Endometrium (tissue), 2 donors: ENCODE measurements at regions not wholly inside any gene's neighbourhood (a gene's known extent, or its start where the extent isn't known, plus 50 kb on each side); places are given as distances from the start of the nearest gene placed in this dataset.
"Not testable (repeated sequence)": the region's sequence is repeated elsewhere in the genome, so short reads cannot be mapped to it uniquely, and the experiment has no call there.

Experiments used
- FAIRE-seq: peaks from 2 replicates; lab custom pipeline; 2012; peaks lifted over from hg19 to GRCh38; lab: Jason Lieb, UNC
- donor health status: control.
- donor health status: control.

DNA sequence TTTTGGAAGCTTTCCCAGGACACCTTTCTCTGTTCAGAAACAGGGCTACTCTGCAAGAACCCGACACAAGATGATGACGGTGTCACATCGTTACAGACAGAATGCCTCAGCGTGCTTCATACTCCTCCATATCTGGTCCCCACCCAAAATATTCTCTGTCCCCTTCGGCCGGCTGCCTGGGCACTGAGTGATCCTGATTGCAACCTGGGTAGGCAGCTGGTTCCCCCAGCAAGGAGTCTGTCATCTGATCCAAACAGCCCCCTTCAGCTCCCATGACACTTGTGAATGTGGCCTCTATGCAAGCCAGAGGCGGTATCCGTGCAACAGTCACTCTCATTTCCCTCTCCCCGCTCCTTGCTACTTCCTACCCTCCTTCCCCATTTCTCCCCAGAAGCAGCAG is 431.7 kb upstream of the B3GAT1 start:
- FAIRE-seq: no peak

DNA sequence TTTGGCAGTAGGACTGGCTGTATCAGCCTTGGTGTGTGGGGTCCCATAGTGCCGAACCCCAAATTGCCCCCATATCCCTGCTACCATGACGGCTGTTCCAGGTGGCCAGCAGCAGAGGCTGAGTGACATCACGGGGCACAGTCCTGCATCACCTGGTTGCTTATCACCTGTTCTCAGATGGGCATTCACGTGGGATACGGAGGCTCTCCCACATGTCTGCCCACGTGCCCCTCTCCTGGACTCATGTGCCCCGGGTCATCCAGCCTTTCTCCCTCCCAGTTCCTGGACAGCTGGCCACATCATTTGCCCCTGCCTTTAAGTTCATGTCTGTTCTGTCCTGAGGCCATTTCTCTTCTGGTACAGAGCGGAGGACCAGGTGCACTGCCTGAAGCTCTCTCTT is 431.0 kb upstream of the B3GAT1 start:
- no peak for FAIRE-seq

DNA sequence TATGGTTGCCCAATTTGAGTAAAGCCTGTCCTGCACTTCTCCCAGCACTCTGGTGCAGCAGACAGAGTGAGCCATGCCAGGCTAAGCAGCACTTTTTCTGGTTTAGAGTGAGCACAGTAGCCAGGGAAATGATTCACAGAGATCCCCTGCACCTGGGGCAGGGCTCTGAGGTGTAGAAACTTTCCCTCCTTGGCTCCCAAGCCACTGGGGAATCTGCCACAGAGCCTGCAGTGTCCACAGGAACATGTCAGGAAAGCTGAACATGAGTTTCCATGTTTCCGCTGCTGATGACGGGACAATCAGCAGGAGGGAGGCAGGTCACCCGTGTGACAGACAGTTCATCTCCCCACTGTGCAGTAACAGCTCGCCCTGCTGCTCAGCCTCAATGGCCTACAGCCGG is 429.9 kb upstream of the B3GAT1 start:
- no peak for FAIRE-seq

DNA sequence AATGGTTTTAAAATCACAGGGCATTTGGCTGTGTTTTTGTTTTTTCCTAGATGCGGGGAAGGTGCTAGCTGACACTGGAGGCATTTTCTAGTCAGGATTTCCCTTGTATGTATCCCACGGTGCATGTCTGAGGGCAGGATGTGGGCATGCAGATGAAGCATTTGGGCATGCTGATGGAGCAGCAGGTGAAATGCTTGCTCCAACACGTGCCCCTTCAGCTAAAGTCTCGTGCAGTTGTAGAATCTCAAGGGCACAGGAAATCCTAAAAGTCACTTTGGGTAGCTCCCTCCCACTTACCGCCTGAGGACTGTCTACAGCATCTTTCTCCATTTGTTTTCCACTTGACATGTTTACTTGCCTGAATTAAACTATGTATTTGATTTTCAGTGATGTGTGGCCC is 429.4 kb upstream of the B3GAT1 start:
- no peak for FAIRE-seq

DNA sequence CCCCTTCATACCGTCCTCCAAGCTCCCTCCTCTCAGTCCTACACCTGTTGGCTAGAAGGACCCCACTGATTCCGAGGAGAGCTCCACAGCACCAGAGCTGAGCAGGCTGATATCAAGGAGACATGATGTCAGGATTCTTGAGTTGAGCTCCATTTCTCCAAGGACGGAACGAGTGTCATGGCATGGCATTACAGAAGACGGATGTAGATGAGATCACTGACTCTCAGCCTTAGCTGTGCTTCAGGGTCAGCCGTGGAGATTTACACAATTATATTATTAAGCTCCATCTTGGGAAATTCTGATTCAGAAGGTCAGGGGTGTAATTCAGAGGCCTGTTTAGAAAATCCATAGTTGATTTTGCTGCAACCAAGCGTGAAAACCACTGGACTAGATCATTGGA is 428.9 kb upstream of the B3GAT1 start:
- FAIRE-seq: no peak

DNA sequence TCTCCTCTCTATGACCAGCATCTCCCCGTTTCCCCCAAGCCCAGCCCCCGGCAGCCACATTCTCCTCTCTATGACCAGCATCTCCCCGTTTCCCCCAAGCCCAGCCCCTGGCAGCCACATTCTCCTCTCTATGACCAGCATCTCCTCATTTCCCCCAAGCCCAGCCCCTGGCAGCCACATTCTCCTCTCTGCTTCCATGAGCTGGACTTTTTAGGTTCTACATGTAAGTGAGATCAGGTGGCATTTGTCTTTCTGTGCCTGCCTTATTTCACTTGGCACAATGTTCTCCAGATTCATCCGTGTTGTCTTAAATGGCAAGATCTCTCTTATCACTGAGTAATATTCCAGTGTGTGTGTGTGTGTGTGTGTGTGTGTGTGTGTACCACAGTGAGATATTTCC is 428.1 kb upstream of the B3GAT1 start:
- not testable (repeated sequence) for FAIRE-seq

DNA sequence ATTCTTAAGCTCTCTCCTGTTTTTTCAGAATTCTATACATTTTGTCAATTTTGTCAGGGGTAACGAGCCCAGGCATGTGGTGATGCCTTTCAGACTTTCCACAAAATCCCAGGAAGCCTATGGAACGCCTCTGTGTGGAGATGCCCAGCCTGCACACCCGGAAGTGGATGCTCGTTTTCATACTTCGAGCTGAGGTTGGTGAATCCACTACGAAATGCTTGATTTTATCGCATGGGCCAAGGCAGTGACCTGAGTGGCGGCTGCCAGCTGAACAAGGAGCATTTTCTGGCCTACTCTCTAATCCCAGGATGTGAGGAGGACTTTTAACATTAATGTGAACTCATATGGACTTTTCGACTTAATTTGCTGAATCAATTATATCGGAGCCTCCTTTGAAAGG is 426.7 kb upstream of the B3GAT1 start:
- FAIRE-seq: no peak

DNA sequence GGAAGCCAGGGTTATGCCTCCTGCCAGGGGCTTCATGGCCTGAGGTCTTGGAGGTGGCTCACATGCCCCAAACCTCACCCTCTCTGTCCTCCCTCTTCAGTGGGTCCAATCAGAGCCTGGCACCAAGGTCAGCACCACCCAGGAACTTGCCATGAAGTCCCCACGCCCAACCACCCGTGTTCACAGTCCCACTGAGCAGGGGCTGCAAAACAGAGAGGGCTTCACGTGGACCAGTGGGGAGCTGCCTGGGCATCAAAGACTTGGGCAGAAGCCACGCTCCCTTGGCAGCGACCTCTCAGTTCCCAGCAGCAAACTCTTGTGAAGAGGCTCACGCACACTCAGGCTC is 425.8 kb upstream of the B3GAT1 start:
- no peak for FAIRE-seq

DNA sequence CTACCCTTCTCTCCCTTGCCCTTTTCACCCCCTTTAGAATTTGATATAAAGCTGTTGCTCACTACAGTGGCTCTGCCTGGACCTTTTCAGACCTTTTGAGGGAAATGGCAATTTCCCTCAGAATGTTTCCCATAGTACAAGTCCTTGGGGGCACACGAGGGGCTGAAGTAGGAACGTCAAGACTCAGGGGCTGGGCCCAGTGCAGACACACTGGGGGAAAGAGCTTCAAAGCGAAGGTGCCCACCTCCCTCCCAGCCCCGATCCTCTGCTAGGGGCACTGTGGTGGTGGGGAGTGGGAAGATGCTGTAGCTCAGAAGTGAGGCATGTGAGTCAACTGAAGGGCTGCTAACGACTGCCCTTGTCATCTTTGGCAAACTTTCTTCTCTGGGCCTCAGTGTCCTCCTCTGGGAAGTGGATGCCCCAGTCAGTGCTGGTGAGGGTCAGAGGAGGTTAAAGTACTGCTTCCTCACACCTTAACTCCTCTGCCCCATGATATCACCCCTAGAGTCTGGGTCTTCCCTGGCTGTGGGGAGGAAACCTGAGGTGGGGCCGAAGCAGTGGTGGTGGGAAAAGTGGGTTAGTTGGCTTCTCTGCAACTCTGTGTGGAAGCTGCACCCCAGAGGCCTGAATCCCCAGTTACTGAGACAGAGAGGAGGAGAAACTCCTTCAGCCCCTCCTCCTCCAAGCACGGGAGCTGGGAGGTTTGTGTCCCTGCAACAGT is 425.3 kb upstream of the B3GAT1 start:
- no peak for FAIRE-seq

DNA sequence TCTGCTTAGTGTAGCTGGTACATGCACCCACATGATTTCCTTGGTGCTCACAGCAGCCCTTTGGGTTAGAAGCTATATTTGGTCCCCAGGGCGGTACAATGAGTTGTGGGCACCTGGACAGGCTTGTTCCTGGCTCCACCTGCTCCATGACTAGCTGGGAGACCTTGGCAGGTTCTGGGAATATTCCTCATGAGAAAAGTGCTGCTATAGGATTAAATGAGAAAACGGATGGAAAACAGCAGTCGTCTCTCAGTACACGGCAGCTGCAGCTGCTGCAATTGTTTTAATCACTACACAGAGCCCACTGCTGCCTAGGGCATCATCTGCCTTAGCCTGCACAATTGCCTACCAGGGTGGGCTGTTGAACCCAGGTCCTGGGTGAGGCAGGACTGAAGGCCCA is 424.5 kb upstream of the B3GAT1 start:
- no peak for FAIRE-seq

DNA sequence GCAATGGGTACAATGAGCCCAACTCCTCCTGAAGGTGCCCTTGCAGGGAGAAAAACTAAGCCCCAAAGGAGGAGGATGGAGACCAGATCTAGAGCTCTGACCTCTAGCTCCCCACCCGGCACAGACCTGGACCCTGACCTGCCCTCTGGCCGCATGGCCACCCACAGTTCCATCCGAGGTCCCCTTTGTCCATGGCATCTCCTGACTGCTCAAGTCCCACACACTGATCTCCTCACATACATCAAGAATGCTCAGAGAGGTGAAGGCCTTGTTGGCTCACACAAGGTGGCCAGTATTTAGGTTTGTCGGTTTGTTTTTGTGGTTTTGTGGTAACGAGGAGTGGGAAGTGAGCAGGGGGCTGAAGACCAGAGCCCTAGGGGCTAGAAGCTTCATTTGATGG is 423.5 kb upstream of the B3GAT1 start:
- FAIRE-seq: no peak

DNA sequence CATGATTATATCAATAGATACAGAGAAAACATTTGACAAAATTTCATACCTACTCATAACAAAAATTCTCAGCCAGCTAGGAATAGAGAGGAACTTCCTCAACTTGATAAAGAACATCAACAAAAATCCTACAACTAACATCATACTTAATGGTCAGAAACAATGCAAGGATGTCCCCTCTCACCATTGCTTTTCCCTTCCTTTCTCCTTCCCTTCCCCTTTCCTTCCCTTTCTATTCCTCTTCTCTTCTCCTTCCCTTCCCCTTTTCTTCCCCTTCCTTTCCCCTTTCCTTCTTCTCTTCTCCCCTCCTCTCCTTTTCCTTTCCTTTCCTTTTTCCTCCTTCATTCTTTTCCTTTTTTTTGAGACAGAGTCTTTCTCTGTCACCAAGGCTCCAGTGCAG is 418.3 kb upstream of the B3GAT1 start:
- no peak for FAIRE-seq

DNA sequence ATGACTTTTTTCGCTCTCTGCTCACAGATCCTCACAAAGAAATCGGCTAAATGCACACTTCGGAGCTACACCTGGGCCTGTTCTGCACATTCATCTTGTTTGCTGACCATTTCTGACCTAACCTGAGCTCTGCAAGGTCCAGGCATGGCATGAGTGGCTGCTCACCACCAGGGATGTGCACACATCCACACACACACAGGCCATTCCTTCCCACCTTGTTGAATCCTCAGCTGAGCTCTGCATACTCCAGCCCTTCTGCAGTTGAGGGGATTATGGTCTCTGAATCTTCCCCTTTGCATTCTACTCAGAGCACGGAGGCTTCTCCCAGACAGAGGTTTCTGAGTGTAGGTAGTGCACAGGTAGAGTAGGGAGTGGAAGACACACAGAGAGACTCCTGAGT is 411.9 kb upstream of the B3GAT1 start:
- no peak for FAIRE-seq

DNA sequence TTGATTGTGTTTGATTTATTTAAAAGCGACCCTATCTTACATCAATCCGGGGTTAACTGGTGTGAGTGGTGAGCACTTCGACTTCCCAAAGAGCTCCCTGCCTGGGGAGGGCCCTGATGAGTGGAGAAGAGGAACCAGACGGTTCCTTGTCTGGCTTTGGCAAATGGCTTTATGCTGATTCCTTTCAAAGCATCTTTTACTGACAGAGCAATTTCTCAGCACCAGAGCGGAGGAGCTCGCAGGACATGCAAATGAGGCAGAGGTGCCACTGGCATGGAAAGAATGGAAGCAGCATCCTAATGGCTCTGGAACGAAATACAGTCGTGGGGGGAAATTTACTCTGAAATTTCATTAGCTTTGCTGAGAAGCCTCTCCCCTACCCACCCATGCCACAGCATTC is 410.9 kb upstream of the B3GAT1 start:
- FAIRE-seq: no peak

DNA sequence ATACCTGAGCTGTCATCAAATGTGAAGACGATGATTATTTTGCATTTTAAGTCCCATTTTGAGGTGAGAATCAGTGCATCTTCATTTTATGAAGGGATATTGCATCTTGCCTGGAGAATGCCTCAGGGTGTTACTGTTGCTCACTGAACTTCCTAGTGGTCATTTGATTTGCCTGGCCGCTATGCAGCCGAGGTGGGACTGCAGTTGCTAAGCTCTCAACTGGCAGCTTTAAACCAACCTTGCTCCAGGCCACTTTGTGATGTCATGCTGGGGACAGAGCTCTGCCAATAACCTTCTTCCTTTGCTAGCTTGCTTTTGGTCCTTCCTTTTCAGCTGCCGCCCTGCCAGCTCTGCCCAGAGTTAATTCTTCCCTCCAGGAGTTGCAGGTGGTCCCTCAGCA is 409.4 kb upstream of the B3GAT1 start:
- no peak for FAIRE-seq

DNA sequence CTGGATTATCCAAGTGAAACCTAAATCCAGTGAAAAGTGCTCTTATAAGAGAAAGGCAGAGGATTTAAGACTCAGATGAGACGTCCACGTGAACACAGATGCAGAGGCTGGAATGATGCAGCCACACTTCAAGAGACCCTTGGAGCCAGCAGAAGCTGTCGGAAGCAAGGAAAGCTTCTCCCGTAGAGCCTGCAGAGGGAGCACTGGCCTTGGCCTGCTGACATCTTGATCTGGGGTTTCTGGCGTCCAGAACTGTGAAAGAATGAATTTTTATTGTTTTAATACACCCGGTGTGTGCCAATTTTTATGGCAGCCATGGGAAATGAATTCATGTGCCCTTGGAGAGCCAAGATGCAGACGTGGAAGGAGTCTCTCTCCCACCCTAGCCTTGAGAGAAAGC is 407.0 kb upstream of the B3GAT1 start:
- no peak for FAIRE-seq

DNA sequence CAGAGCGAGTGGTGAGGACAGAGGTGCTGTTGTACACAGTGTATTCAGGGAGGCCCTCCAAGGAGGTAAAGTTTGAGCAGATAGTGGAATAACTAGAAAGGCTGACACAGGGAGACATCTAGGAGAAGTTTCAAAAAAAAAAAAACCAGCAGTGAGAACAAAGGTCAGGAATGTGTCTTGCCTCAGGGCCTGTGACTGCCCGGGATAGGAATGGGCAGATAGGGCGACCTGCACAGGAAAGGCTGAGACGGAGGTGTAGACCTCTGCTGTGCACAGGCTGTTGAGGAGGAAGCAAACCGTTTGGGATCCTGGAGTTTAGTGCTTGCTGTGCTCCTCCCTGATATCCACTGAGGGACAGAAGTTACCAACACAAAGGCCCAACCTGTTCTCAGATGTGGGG is 406.5 kb upstream of the B3GAT1 start:
- no peak for FAIRE-seq

DNA sequence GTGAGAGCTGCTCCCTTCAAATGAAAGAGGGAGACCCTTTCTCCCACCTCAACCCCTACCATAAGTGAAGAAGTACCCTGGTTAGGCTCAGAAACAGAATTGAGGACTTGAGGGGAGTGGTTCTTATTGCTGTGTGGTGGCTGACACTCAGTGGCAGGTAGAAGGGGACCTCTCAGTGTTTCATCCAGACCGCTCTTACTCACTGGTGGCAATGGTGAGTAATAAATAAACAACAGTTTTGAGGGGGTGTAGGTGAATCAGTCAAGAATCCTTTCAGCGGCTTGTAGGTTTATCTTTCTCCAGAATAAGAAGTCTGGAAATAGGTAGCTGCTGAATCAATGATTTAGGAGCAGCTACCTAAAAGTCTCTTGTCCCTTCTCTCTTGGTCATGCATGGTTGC is 403.4 kb upstream of the B3GAT1 start:
- no peak for FAIRE-seq

DNA sequence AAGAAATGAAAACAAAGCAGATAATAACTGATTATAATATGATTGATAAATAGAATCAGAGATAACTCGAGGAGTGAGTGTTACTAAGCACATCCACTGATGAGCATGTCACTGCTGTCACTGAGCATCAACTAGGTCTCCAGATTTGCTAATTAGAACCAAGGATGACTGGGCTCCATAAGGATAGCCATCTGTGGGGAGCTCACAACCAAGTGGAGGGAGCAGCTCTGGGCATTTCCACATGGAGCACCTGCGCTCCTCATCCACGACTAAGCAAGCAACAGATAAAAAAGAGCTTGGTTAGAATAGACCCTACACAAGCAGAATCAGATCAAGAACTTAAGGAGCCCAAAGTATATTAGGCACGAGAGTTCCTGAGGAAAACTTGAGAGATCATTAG is 396.0 kb upstream of the B3GAT1 start:
- FAIRE-seq: no peak

DNA sequence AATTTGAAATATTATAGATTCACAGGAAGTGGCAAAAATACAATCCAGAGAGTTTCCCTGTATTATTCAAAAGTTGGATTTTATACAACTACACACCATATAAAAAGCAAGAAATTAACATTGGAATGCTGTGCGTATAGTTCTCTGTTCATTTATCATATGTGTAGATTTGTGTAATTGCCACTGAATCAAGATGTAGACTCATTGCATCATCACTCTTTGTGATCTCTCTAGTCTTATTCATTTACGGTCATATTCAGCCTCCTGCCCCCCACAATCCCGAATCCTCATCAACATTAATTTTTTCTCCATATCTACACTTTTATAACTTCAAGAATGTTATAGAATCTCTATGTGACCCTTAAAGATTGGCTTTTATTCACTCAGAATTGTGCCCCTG is 390.6 kb upstream of the B3GAT1 start:
- FAIRE-seq: no peak

DNA sequence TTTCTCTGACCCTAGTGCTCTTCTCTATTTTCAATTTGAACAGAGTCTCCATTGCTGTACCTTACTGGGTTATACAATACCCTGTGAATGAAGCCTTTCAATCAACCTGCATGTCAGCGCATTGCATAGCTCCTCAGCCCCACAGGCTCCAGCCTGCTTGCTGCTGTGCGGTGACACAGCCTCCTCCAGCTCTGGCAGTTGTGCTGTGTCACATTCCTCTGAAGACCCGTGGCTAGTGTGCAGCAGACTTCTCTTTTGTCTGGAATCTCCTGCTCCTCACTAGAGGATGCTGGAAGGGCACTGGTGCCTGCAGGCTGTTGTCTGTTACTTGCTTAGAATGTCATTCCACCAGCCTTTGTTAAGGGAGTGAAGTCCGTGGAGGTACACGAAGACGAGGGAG is 390.1 kb upstream of the B3GAT1 start:
- FAIRE-seq: no peak

DNA sequence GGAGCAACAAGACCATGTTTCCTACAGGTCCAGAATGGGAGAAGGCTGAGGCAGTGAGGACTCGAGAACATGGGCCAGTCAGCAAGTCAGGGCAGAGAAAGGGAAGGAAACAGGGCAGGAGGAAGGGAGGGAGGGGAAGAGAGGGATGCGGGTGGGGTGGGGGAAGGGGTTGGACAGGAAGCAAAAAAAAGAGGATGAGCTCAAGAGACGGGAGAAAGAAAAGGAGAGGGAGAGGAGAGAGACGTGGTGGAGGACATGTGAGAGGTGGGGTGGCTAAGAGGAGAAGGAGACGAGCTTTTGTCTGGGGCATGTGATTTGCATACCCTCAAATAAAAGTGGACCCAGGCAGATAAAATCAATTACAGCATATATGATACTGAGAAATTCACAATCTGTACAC is 389.5 kb upstream of the B3GAT1 start:
- FAIRE-seq: no peak

DNA sequence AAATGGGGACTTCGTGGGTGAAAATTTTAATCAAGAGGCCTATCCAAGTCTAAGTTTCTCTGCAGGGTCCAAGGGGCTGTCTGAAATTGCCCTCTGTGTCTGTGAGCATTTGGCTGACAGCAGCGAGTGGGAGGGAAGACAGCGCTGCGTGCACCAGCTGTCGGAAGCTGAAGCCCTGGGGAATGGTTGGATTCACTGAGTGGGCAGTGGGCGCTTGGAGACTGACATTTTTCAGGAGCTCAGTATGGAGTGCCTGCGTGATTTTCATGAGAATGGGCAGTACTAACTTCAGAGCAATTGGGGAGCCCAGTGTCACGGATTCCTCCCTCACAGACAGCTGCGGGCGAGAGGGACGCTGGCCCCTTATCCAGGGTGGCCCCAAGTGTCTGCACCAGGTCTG is 388.8 kb upstream of the B3GAT1 start:
- no peak for FAIRE-seq

DNA sequence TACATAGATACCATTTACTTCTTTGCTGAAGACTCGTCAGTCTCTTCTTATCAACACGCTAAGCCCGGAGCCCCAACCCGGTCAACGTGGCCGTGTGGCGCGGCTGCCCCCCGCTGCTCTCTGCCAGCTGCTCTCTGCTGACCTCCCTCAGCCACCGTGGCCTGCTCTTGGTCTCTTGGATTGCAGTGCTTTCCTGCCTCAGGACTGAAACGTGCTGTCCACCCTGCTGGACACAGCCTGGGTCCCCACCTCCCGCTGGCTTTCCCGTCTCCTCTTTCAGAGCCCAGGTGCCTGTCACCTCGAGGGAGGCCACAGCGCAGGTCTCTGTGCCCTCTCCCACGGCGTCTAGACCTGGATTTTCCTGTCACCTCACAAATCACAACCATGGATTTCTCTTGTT is 388.1 kb upstream of the B3GAT1 start:
- FAIRE-seq: no peak

DNA sequence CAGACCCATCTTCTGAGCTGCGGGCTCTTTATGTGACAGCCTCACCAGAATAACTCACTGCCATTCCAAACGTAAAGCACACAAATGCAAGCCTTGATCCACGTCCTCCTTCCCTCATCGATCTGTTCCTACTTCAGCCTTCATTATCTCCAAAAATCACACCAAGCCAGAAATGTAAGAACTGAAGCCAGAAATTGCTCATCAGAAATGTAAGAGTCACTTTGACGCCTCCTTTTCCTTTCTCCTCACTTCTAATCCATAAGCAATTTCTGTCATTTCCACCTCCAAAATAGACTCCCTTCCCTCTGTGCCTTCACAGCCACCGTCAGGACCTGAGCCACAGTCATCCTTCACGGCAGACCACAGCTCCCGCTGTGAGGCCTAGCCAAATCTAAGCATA is 387.3 kb upstream of the B3GAT1 start:
- FAIRE-seq: no peak
